HepG2 (cell line): ENCODE measurements at regions not wholly inside any gene's neighbourhood (a gene's known extent, or its start where the extent isn't known, plus 50 kb on each side); places are given as distances from the start of the nearest gene placed in this dataset.
"Not testable (repeated sequence)": the region's sequence is repeated elsewhere in the genome, so short reads cannot be mapped to it uniquely, and the experiment has no call there.

ENCODE experiments used
- CTCF ChIP-seq: sonication (generic); formaldehyde crosslinking; IDR thresholded peaks from 2 replicates; pipeline ENCODE4 v1.5.0; 2020; ENCODE audit warnings: mild to moderate bottlenecking, missing genetic modification reagents, moderate library complexity
- KDM5B ChIP-seq: sonication (generic); formaldehyde crosslinking; IDR thresholded peaks from 2 replicates; pipeline ENCODE4 v1.4.0; 2020; ENCODE audit warnings: missing genetic modification reagents, mild to moderate bottlenecking, borderline replicate concordance
- NFRKB ChIP-seq: fragments of 450-650 bp; IDR thresholded peaks from 2 replicates; pipeline ENCODE4 v1.6.1; 2017
- NR2C2 ChIP-seq: sonication (generic); formaldehyde crosslinking; IDR thresholded peaks from 2 replicates; pipeline ENCODE4 v1.4.0; 2020; ENCODE audit warnings: missing genetic modification reagents, mild to moderate bottlenecking, moderate library complexity, borderline replicate concordance
- SAFB2 ChIP-seq: sonication (generic); formaldehyde crosslinking; IDR thresholded peaks from 2 replicates; pipeline ENCODE4 v1.5.1; 2020; ENCODE audit warnings: missing genetic modification reagents, low read depth, mild to moderate bottlenecking, borderline replicate concordance
- STAT6 ChIP-seq: sonication (generic); formaldehyde crosslinking; IDR thresholded peaks from 2 replicates; pipeline ENCODE4 v1.4.0; 2020; ENCODE audit warnings: missing genetic modification reagents, mild to moderate bottlenecking, borderline replicate concordance
- ZBTB46 ChIP-seq: sonication (generic); formaldehyde crosslinking; IDR thresholded peaks from 2 replicates; pipeline ENCODE4 v1.4.0; 2020; ENCODE audit warnings: mild to moderate bottlenecking, missing genetic modification reagents, borderline replicate concordance
- ZBTB8A ChIP-seq: sonication (generic); formaldehyde crosslinking; IDR thresholded peaks from 2 replicates; pipeline ENCODE4 v1.4.0; 2020; ENCODE audit warnings: mild to moderate bottlenecking, low read depth, missing genetic modification reagents, borderline replicate concordance
- ZHX1 ChIP-seq: sonication (generic); formaldehyde crosslinking; IDR thresholded peaks from 2 replicates; pipeline ENCODE4 v1.8.1; 2022; ENCODE audit warnings: low read depth, mild to moderate bottlenecking, missing genetic modification reagents
- ZSCAN29 ChIP-seq: sonication (generic); formaldehyde crosslinking; conservative IDR thresholded peaks from 2 replicates; pipeline ENCODE4 v1.4.0; 2020; ENCODE audit warnings: mild to moderate bottlenecking, missing genetic modification reagents

GRCh38 chr17:27094179-27094578, 199.7 kb upstream of the WSB1 start:
- TF ChIP-seq CTCF (CRISPR knock-in tag); STAT6; KDM5B (CRISPR knock-in tag); ZBTB8A (CRISPR knock-in tag); NFRKB; ZSCAN29 (CRISPR knock-in tag); SAFB2 (CRISPR knock-in tag); ZBTB46 (CRISPR knock-in tag); ZHX1 (CRISPR knock-in tag); NR2C2 (CRISPR knock-in tag): not testable (repeated sequence)
